HG03097 (cell line): ENCODE measurements at regions not wholly inside any gene's neighbourhood (a gene's known extent, or its start where the extent isn't known, plus 50 kb on each side); places are given as distances from the start of the nearest gene placed in this dataset.

ENCODE experiments used
- ATAC-seq: cut with Tn5 transposase; IDR thresholded peaks from one replicate; pipeline ENCODE4 v1.9.1; 2021; ENCODE audit not compliant: unreplicated experiment, low FRiP score

DNA sequence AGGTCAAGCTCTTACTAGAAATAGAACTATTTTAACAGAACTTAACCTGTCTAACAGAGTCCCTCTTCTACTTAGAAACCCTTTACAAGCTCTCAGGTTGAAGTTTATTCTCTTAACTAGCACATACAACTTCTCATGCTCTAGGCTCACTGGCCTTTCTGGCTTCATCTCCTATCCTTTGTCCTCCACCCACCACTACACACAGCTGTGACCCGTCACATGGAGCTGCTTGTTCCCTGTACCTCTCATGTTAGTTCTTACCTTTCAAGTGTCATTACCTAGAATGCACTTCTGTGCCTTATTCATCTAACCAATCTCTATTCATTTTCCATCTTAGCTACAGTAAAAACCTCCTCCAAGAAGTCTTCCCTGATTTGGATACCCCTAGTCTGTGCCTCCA, 89.4 kb upstream of the APC start:
- no peak for ATAC-seq

DNA sequence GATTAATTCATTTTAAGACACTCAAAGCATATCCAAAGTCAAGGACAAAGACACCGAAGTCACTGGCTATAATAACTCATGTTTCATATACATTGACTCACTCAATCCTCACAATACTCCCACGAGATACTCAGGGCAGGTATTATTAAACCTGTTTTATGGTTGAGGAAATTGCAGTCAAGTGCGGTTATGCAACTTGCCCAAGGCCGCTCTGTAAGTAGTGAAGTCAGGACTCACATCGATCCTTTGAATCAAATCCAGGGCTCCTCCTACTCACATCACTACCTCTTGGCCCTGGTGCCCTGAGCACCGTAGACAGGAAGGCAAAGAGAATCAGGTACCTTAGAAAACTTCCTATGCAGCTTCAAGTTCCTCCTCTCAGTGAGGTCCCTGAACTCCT, 87.8 kb upstream of the APC start:
- no peak for ATAC-seq

DNA sequence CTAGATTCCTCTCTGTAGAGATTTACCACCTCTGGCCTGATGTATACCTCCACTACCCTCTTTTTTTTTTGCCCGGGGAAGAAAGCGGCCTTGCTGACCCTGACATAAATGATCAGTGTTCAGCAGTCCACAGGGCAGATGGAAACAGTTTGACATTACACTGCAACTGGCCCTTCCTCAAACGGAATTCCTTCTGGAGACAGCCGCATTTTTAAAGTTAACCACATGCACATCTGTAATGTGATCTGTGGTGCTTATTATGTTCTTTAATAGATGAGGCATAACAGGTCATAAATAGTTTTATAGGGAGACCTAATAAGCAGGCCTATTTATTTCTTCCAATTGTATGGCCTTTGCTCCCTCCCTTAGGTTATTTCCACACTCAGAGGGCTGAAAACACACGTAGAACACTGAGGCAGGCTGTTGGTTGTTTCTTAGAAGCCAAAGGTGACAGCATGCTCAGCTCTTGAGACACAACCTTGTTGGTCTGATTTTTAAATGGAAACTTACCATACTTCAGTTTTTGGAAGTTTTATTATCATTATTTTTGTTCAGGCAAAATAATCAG, 84.0 kb upstream of the APC start:
- no peak for ATAC-seq

DNA sequence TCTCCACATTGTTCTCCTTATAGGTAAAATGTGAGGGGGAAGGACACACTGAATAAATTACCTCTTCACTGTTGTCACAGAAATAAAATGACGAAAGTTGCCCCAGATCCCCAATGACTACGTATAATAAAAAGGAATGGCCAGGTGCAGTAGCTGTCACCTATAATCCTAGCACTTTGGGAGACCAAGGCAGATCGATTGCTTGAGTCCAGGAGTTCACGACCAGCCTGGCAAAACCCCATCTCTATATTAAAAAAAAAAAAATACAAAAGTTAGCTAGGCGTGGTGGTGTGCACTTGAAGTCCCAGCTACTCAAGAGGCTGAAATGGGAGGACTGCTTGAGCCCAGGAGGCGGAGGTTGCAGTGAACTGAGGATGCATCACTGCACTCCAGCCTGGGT, 82.2 kb upstream of the APC start:
- ATAC-seq = no peak

DNA sequence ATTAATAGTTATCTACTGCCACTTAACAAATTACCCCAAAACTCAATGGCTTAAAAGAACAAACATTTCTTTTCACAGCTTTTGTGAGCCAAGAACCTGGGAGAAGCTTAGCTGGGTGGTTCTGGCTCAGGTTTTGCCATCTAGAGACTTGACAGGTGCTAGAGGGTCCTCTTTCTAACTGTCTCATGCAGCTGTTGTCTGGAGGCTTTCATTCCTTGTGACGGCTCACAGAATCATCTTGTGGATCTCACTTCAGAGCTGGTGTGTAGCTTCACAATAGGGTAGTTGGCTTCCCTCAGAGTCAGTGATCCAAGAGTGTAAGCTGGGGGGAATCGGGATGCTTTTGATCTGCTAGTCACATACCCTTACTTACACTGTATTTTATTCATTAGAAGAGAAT, 81.2 kb upstream of the APC start:
- no peak for ATAC-seq

DNA sequence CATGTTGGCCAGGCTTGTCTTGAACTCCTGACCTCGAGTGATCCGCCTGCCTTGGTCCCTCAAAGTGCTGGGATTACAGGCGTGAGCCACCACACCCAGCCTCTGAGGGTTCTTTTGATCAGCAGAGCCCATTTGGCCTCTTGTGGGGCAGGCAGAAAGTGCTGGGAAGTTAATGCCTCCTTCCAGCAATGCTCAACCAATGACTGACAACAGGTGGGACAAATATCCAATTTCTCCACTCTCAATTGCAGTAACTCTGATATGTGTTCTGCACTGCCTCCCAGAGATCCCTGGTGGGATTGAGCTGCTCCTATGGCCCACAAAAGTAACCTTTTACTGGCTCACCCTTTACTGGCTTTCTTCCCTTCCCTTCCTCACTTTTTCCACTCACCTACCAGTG, 79.9 kb upstream of the APC start:
- no peak for ATAC-seq

DNA sequence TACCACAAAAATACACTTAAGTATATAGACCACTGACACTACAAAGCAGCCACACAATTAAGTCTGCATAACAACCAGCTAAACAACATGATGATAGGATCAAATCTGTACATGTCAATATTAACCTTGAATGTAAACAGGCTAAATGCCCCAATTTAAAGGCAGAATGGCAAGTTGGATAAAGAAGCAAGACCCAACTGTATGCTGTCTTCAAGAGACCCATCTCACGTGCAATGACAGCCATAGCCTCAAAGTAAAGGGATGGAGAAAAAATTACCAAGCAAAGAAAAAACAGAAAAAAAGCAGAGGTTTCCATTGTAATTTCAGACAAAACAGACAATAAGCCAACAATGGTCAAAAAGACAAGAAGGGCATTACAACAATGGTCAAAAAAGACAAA, 77.3 kb upstream of the APC start:
- ATAC-seq = no peak

DNA sequence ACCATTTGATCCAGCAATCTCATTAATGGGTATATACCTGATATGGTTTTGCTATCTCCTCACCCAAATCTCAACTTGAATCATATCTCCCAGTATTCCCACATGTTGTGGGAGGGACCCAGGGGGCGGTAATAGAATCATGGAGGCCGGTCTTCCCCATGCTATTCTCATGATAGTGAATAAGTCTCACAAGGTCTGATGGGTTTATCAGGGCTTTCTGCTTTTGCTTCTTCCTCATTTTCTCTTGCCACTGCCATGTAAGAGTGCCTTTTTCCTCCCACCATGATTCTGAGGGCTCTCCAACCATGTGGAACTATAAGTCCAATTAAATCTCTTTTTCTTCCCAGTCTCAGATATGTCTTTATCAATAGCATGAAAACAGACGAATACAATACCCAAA, 74.5 kb upstream of the APC start:
- ATAC-seq = no peak

DNA sequence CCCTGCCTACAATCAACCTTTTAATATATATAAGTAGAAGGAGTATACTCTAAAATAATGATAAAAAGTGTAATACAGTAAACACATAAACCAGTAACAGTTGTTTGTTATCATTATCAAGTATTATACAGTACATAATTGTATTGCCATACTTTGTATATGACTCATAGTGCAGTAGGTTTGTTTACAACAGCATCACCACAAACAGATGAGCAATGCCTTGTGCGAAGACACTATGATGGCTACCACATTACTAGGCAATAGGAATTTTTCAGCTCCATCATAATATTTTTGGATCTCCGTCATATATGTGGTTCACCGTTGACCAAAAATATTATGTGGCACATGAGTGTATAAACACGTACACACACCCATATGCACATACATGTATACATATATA, 69.7 kb upstream of the APC start:
- ATAC-seq = no peak

DNA sequence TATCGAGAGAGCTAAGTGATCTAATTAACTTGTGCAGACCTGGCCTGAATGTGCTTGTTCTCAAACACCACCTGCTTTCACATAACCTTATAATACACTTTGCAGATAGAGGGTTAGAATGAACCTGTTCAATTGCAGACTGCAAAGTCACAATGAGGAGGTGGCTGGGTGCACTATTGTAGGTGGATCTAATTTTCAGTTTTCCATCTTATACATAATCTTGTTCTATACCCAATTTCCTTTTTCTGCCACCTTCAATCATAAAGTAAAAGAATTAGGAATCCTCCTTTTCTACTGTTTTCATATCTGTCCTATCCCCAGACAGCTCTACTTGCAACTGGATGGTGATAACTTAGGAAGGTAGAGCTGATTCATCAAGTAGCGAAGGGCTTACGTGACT, 68.8 kb upstream of the APC start:
- ATAC-seq = no peak

DNA sequence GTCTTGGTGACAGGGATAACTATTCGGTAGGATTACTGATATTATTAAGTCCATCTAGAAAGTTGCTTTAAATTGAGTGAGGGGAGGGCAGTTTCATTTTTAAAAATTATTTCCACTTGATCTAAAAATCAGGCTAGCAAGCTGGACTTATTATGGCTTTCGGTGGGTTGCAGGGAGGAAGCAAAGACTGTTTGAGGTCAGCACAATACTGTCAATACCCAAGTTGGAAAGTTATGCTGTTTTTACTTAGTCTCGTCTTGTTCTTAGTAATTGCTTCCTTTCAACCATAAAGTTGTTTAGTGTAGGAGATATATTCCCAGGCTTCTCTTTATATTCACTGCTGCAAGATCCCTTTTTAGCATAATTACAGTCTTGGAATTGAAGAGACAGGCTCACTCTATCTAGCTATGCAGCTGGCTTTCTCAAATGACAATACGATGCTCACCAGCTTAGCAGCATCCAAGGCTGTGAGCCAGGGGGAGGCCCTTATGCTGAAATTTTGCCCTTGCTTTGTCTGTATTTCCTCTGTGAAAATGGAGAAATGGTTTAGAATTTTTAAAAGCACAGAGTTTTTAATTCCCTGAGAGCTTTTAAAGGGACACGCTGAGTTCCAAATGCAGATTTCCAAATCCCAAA, 68.2 kb upstream of the APC start:
- no peak for ATAC-seq

DNA sequence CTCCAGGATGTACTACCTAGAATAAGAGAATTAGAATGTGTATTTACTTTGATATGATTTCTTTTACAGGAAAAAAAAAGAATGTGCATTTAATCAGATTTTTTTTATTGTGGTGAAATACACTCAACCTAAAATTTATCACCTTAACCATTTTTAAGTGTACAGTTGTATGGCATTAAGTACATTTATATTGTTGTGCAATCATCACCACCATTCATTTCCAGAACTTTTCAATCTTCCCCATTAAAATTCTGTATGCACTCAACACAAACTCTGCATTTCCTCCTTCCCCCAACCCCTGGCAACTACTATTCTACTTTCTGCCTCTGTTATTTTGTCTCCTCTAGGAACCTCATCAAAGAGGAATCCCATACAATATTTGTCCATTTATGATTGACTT, 66.0 kb upstream of the APC start:
- no peak for ATAC-seq

DNA sequence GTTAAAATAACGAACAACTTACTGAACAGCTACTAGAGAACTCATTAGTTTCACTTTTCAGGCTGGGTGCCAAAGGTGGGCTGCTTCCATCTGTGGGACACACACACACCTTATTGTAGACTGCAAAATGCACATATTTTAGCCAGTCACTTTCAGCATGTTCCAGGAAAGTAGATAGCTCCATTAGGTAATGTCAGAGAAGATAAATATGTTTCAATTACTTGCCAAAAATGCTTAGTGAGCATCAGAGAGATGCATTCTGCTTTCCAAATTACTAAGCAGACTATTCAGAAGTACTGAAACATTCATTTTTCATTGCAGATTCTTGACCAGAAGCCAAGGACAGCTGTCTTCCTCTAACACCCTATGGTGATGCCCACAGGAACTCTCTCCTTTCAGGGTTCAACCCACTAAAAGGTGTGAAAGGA, 56.2 kb upstream of the APC start:
- peak; percentile 65 for ATAC-seq

DNA sequence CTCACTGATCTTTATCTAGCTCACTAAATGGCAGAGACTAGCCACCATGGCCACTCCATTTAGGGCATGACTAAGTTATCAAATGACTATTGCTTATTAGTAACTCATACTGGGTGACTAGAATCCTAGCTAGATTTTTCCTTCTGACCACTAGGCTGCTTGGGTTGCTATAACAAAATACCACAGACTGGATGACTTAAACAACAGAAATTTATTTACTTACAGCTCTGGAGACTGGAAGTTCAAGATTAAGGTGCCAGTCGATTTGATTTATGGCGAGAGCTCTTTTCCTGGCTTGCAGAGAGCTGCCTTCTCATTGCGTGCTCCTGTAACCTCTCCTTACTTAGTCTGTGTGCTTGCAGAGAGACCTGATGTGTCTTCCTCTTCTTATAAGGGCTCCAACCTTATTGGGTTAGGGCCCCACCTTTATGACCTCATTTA, 55.0 kb upstream of the APC start:
- ATAC-seq = no peak

DNA sequence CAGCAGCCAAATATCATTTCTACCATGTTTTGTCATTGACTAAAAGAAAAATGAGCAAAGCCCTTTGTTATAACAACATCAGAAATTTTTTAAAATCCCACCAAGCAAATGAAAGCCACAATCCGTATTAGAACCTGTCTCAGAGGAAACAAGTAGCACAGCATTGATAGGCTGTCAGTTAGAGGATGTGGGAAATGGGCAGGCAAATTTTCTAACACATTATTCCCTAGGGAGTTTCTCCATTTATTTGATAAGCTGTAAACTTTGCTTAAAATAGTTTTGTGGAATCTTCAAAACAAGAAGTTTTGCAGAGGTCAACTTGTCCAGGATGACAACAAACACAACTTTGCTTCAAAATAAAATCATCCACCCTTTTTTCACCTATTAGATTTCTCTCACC, 53.6 kb upstream of the APC start:
- peak; percentile 44 for ATAC-seq

DNA sequence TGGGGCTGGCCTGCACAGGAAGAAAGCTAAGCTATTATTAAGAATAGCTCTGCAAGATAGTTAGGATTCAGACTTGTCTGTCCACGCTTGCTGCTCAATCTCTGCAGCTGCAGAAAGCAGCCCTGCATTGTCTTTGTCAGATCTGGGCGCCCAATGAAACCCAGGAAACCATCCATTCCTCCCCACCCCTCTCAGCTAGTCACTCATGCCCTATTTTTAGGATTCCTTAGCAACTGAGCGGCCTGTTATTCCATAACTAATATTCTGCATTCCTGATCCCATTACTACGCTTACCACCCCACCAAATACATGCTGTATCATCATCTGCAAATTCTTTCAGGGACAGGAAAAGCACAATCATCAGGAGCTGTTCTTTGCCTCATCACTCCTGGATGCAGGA, 52.9 kb upstream of the APC start:
- no peak for ATAC-seq

DNA sequence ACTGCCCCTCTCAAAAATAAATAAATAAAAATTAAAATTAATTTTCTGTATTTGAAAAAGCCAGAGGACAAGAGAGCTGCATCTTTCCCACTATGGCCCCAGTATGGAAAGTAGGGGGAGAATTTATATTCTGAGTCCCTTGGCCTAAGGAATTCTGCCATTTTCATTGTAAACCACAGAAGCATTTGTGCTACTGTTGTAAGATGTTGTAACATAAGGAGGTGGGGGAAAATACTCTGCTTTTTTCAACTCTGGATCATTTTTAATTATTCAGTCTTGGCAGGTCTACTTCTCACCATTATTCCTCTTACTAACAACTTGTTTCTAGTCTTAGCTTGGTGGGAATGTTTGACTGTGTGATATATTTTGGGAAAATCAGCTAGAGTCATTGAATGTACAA, 52.3 kb upstream of the APC start:
- no peak for ATAC-seq

DNA sequence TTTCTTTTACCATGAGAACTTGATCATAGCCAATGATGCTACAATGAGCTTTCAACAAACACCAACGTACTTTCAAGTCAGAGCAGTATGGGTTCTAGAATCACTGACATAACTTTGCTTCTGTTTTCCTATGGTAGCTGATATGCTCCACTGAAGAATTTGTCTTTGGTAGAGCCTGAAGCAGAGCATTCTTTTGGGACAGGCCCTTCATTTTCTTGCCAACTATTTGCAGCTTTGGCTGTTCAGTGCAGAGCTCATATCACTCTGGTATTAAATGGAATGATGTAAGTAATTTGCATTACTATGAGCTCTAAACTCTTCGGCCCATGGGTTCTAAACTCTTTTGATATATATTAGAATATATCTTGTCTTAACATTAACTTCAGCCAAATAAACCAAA, 51.8 kb upstream of the APC start:
- ATAC-seq = no peak

DNA sequence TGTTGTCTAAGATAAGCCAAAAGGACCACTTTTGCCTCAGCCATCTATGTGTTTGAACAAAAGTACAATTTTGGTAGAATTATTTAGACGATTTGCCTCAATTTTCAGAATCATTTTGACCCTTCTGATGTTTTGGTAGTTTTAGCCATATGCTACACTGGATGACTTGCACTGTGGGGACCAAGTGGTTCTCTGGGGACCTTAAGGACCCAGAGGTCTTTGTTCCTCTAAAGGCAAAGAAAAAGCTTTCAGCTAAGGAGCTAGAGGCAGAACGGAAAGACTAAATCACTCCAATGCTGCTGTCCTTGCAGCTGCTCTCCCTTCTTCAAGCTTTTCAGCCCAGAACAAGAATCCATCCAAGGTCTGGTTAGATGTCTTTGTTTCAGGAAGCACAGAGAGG, 51.0 kb upstream of the APC start:
- no peak for ATAC-seq

DNA sequence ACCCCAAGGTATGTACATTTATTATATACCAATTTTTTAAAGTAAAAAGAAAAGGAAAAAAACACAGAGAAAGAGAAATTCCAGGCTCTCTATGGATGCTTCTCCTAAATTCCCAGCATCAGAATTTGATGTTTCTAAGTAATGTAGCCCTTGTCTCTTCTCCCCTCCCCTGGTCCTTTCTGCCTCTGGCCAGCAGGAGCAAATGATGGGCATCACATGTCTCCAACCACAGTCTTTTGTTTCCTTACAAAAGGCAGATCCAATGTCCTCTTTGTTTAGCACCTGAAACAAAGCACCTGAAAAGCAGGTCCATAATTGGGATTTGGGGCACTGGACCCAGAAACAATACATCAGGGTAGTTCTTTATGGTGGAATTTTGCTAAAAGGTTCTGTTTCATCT, 50.4 kb upstream of the APC start:
- ATAC-seq = no peak
